Stimulated activated CD4-positive, alpha-beta T cell treated with anti-CD3 and anti-CD28 coated beads, TNF-alpha, amount 100 ng/mL, for 24 hours (primary cell): ENCODE measurements at regions not wholly inside any gene's neighbourhood (a gene's known extent, or its start where the extent isn't known, plus 50 kb on each side); places are given as distances from the start of the nearest gene placed in this dataset.

Experiments
- DNase-seq, 3 experiments: peaks; one replicate each; pipeline ENCODE4 v3.0.0-alpha.2; 2020; ENCODE audit warnings: low read depth in 3 of 3

DNA sequence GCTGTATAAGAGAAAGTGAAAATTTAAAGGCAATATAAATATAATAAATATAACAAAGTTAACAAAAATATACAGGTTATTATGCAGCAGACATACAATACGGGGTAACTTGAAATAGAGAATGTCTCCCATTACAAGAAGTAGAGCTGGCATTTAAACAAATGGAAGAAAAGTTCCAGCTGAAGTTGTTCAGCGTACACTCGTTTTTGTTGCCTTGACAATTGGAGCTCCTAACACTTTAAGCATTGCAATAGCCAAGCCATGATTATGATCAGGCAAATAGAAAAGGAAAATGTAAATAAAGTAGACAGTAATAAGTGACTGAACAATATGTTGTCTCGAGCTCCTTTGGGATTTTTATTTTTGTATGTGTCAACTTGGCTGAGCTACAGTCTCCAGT is 737.8 kb upstream of the CELF2 start:
- DNase-seq, result no peak

DNA sequence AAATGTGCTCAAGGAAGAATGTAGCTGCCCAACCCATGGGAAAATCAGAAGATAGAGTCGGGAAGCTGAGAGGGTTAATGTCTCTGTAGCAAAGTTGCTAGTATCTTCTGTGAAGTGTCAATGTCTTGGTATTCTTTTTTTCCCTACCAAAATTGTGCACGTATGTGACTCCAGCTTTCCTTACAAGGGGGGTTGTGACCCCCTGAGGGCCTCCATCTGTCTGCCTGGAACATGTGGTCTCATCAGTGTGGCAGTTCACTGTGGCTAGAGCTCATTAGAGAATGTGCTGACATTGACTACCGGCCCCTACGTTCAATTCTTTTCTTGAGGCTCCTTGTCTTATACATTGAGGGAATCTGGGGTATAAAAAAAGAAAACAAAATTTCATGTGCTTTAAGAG is 725.2 kb upstream of the CELF2 start:
- DNase-seq, result no peak

DNA sequence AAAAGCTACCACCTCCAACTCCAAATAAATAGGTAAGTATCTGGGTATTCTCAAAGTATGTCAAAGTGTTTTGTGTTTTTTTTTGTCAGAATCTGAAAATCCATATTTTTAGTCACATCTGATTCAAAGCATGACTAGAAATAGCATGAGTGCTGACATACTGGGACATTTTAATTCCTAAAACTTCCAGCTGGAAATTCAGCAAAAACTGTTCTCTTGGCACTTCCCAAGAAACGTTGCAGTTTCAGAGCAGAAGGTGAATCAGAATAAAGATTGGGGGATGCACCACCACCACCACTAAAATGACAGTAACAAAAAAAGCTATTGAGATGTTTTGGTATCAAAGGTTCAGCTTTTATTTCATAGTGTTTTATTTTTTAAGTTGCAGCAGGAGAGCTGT is 724.6 kb upstream of the CELF2 start:
- DNase-seq, result no peak

DNA sequence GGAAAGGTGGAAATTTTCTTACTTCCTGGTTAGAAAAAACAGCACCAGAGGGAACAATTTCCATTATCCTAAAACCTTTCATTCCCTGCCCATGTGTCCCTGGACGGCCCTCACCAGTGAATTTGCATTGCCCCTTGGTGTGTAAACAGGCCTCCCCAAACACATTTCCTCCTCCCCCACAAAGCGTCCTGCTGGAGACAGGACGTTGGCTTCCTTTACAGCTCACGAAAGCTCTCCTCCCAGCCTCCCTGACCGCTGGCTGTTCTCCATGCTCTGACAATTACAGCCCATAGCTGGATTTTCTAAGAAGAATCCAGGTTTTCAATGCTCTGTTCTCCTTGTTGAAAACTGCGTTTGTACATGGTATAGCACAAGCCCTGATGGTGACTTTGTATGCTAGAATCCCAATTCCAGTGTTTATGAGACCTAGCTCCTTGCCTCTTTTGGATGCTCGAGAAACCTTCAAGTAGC is 724.2 kb upstream of the CELF2 start:
- no peak for DNase-seq

DNA sequence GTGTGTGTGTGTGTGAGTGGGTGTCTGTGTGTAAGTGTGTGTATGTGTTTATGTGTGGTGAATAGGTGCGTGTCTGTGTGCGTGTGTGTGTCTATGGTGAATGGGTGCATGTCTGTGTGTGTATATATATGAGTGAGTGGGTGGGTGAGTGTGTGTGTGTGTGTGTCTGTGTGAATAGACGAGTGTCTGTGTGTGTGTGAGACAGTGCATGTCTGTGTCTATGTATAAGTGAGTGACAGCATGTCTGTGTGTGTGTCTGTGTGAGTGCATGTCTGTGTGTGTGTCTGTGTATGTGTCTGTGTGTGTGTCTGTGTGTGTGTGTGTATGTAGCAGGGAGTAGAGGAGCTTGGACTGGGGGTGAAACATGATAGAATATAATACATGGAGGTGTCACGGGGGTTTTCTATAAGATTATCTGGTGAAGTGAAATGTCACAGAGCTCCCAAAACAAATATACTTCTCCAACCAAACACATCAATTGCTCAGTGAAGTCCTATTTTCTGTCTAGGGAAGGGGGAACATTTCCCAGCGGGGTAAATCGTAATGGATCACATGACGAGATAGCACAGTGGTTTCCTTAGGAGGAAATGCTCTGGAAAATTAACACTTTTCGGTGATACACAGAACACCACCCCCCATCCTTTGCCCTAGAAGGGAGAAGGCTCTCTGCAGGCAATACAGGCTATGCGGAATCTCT is 723.3 kb upstream of the CELF2 start:
- no peak for DNase-seq

DNA sequence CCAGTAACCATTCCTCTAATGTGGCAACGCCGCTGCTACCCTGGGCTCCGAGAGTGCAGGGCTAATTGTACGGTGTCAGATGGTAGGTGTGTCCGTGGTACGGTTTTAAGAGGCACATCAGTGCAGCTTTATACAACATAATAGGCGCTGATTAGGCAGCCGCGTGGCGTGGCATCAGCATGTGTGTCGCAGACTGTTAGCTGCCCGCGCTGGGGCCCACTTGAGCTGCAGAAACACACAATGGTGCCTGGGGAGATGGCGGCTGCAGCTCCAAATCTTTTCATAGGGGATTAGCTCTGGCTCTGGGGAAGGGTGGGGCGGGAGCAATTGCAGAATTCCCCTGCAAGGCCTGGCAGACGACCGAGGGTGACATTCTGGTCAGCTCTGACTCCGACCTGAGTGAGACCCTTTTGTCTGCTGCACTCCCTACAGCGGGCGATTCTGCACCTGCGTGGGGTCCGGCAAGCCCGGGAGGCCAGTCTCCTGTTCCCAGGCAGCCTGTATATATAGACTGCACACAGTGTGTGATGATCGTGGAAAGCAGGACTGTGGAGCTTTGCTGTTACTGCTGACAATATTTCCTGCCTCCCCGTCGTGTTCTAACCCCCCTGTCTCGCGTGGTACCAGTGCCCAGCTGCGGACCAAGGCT is 722.7 kb upstream of the CELF2 start:
- no peak for DNase-seq

DNA sequence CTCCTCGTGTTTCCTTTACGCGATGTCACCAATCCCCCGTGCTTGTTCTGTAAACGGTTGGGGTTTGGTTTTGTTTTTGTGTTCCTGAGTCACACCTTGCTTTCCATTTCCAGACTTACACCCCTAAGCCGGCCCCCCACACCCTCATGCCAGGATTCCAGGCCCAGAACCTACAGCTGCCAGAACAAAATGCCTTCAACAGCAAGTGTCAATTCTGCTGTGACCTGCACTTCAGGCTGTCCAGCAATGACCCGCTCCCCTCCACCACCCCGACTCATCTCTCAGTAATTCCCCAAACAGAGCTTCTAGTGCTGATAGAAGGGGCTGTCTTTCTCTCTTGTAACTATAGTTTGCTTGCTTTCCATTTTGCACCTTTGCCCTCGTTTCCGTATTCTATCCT is 722.1 kb upstream of the CELF2 start:
- no peak for DNase-seq

DNA sequence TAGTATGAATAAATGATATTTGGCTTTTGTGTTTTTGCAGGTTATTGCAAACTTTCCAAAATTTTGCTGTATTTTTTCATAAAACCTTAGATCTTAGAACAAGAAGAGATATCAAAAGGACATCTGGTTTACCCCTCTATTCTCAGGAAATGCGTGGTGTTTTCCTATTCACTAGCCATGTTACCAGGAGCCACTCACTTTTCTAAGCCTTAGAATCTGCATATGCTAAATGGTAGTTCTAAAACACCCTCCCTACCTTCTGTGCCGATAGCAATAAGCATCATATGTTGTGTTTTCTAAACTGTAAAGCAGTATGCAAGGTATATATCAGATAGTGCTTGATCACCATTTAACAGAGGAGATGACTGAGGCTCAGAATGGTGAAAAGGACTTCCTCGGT is 715.0 kb upstream of the CELF2 start:
- DNase-seq, result no peak

DNA sequence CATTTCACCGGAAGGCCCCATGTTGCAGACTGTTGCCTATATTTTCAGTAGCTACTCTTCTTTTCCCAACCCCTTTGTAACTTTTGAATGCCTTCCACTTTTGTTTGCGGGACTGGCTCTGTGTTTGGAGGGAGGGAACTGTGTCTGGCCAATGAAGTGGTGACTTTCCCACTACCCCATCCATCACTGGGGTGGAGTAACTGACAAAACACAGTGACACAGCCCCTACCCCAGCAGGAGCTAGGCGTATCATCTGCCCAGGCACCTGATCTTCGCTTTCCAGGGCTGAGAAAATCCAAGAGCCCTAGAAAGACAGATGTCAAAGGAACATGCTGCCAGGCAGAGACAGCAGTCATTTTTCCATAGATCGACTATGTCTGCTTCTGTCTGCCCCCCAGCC is 710.6 kb upstream of the CELF2 start:
- no peak for DNase-seq

DNA sequence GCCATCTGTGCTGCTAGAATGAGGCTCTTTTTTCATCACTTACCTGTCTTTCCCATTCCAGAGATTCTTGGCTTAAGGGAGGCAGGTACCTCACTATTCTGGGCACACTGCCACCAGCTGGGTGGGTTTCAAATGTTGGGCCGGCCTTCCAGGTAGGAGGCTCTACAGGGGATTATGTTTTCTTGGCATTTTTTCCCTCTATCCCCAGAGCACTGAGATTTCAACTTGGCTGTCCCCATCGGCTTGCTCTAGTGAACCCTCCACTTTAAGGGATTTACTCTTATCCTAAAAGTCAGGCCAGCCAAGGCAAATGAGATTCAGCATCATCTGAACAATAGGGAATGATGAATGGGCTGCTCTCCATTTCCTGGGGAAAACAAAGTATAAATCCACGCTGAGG is 710.1 kb upstream of the CELF2 start:
- DNase-seq, result no peak

DNA sequence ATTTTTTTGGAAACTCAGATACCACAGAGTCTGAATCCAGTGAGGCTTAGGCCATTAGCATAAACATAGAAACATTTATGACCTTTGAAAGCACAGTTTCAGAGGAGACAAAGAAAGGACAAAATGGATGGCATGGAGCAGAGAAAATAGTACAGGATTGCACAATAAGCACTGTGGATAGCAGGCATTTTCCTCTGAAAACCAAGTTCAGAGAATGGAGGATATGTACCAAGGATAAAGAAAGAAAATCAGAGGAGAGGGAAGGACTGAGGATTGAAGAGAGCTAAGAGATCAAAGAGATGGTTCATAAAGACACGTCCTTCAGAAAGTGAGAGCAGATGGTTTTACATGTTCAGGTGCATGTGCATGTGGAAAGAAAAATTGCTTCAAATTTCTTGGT is 707.2 kb upstream of the CELF2 start:
- DNase-seq, result no peak

DNA sequence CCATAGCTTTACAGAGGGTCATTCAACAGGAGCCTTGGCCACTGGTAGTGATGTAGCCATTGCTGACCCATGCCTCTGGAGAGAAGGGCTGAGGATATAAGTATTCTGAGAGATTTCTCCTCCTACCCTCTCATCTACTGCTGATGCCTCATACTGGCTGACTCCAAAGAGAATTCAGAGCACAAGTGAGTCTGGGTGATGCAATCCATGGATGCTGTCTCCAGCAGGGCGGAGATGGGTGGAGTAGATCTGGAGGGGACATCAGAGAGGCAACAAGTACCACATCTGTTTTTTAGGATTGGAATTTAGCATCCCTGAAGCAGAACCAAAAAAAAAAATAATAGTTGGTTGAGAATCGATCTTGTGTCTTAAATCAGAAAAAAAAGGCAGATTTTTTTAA is 705.7 kb upstream of the CELF2 start:
- DNase-seq, result no peak

DNA sequence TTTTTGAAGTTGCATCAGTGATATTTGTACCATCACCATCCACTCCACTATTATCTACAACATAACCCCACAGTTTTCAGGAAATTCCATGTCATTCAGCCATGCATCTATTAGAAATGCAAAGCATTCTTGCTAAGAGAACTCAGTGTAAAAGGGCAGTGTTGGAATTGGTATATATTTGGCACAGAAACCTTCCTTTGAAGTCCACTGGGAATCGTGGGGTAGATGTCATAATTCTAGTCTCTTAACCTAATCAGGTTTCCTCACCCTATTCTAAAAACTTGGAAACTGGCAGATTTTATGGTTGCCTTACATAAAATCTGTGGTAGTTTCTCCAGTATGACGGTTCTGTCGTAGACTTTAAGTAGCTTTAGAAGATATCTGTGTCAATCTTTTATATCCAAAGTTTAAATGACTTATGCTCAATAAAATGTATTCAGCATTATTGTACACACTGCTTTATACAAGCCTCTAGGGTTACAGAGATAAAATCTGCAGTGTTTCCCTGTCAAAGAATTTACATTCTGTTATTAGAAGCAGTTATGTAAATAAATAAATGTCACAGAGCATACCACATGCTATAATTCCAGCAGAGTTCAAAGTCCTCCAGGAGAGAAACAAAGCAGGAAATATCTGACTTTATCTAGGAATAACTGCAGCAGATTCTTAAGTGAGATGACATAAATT is 704.4 kb upstream of the CELF2 start:
- DNase-seq, result no peak

DNA sequence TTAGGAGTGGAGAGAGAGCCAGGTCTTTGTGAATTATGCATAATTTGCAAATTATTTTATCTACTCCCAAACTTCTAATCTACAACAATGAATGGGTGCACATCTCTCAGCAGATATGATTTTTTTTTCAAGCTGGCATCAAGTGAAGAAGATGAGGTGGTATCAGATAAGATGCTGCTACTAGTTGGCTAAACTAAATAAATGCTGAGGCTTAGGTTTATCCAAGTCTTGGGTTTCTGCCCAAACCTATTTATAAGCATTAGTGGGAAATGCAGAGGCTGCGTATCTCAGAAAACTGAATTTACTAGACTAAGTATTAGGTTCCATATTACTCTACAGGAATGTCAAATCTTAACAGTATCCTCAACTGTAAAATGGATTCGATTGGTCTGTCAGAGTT is 703.0 kb upstream of the CELF2 start:
- no peak for DNase-seq

DNA sequence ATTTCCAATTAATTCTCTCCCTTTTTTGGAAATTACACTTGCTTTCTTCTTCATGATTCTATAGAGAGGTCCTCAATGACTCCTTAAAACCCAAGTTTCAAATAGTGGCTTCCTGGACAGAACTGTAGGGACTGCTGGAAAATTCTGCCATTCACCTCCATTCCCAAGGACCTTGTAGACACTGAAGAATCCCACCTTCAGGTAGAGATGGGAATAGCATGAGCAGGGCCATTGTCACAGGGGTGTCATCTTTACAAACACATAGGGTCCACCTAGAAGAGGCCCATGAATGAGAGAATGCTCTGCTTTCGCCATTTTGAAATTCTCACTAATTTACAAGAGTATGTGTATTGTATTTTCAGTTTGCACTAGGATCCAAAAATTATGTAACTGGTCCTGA is 701.7 kb upstream of the CELF2 start:
- DNase-seq, result no peak

DNA sequence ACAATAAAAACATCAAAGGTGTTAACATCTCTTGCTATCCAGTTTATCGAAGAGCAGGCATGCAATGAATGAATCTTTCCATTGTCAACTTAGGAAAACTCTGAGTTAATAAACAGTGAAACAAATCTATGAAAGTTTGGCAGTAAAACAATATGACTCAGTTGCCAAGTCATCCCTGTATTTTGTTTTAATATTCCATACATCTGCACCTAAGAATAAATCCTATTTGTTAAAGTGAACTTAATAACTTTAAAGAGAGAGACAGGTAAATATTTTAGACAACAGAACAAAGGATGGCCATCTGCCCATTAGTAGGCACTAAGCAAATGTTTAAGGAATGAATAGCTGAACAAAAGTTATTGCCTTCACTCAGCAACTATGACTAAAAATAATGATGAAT is 700.5 kb upstream of the CELF2 start:
- no peak for DNase-seq

DNA sequence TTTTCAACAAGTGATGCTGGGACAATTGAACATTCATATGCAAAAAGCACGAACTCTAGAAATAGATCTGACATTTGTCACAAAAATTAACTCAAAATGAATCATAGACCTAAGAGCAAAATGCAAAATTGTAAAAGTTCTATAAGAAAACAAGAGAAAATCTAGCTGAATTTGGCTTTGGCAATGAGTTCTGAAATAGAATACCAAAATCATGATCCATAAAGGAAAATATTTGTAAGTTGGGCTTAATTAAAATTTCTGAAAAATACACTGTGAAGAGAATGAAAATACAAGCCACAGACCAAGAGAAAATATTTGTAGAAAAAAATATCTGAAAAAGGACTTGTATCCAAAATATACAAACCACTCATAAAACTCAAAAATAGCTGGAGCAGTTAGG is 698.8 kb upstream of the CELF2 start:
- DNase-seq, result no peak

DNA sequence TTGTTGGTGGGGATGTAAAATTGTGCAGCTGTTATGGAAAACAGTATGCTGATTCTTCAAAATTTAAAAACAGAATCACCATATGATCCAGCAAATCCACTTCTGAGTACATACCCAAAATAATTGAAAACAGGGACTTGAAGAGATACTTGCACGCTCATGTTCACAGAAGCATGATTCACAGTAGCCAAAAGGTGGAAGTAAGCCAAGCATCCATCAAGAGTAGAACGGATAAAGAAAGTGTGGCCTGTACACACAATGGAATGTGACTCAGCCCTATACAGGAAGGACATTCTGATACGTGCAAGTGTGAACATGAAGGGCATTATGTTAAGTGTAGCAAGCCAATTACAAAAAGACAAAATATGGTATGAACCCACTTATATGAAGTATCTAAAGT is 696.7 kb upstream of the CELF2 start:
- no peak for DNase-seq

DNA sequence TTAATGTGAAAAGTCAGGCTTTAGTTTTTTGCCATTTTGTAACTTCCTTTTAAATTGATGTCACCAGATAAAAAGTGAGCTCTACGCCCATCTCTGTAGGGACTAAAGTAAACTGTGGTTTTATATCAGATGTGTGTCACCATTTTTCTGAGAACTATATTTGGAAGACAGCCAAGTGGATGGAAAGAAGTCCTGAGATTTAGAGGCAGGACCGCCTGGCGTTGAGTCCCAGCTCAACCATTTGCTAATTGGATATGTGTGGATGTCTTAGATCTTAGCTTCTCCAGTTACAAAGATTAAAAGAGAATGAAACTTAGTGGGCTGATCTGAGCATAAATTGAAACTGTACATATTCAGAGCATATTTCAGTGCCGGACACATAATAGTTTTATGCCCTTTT is 691.6 kb upstream of the CELF2 start:
- DNase-seq, result no peak

DNA sequence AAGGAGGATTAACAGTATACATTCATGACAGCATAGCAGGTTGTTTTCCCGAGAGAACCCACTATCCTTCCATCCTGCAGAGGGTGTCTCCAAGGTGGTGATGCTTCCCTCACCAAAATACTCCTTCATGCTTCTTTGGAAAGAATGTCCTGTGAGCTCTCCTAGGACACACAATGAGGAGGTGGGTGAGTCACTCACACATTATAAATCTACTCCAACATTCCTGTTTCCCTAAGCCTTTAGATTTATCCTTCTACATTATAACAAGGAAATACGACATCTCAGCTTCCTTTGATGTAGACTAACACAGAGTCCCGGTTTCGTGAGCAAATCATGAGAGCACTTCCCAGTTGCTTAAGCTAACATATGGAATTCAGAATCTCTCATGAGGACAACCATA is 689.7 kb upstream of the CELF2 start:
- DNase-seq, result no peak

DNA sequence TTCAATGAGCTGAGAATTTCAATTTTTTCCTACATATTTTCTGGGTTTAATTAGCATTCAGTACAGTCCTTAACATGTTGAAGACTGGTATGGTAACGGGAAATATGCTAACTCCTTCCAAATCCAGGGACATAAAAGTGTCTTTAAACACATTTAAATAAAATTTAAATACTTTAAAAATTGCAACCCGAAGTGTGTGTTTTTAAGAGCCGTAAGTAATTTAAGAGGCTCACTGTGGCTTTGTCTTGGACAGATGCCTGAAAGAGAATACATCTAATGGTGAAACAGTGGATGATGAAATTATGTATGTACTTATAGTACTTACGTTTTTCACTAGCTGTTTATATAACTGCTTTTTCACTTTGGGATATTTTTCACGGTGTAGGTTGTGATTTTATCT is 687.3 kb upstream of the CELF2 start:
- DNase-seq, result no peak

DNA sequence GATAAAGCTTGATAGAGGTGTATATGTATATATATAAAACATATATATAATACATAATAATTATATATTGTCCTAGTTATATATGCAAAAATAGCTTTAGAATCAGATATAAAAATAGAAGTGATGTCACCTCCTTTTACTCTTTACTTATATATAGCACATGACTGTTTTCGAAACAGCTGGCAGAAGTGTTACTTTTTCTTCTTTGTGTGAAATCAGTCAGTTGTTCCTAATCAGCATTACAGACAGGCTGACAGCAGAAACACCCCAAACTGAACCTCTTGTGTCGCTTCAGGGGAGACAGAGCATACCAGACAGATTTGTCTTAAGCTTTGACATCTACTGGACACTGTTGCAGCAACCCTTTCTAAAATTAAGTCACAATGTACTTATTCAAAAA is 684.9 kb upstream of the CELF2 start:
- DNase-seq, result no peak

DNA sequence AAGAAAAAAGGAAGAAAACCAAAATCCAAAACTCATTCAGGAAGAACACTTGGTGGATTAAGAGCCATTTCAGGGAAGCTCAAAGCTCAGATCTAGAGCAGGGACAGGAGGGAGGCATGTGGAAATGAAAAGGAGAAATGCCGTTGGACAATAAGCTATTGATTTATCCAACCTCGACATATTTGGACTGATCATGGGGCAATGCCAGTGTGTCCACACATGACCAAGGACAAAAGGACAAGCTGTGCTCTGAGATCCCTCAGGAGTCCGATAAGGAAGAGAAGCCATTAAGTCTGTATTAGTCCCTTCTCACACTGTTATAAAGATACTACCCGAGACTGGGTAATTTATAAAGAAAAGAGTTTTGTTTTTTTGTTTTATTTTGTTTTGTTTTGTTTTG is 684.0 kb upstream of the CELF2 start:
- no peak for DNase-seq
